GM03348 (cell line): ENCODE measurements at regions not wholly inside any gene's neighbourhood (a gene's known extent, or its start where the extent isn't known, plus 50 kb on each side); places are given as distances from the start of the nearest gene placed in this dataset.
A peak's percentile ranks its signal among the peaks of the same experiment; 100 is the strongest.

Source experiments
- DNase-seq: peaks from one replicate; pipeline ENCODE4 v3.0.0; 2012; ENCODE audit warnings: low spot score

DNA sequence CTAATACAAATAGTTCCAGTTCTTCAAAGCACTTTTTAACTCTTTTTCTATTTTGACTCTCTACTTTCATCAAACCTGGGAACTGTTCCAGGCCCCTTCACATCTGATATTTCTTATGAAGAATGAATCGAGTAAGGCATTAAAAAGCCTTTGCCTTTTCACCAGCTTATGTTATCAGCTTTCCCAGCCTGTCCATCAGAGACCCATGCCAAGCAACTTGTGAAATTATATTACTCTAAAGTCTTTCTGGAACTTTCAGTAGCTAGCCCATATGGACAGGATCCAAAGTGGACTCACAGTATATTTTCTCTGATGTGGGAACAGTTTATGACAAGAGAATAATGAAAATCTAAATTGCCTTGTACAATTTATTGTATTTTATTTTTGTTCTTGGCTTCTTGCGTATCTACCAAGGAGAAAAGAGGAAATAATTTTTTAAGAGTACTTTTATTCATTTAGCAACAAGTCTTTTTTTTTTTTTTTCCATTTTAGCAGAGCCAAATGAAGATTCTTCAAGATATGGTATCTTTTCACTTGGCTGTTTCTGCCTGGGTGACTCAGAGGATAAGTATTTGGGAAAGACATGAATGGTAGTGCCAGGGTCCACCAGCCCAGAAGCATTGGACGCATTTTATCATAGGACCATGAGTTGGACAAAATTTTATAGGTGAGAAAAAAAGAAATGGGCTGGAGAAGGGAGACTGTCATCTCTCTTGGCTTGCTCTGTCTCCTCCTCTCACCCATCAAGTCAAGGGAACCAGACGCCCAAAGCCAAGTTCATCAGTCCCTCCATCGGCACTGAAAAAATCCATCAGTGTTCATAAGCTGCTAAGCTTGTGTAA lies 195.8 kb upstream of the NEBL start:
- DNase-seq, result no peak

DNA sequence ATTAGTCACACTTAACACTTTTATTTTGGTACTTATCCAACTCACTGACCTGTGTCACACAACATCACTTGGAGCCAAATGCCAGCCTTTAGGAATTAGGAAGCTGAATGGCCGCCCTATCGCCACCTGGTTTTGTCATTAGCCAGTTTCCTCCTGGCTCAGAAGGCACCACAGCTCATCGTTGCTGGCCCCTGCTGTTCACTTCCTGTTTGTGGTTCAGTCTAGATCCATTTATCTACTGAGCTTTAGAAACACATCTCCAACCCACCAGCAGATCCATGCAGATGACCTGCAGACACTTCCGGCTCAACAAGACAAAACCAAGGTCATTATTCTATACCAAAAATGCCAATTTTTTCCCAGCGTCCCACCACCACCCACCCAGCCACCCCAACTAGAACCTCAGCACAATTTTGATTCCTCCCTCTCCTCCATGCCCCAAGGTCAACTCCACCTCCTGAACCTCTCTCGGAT lies 193.5 kb upstream of the NEBL start:
- no peak for DNase-seq

DNA sequence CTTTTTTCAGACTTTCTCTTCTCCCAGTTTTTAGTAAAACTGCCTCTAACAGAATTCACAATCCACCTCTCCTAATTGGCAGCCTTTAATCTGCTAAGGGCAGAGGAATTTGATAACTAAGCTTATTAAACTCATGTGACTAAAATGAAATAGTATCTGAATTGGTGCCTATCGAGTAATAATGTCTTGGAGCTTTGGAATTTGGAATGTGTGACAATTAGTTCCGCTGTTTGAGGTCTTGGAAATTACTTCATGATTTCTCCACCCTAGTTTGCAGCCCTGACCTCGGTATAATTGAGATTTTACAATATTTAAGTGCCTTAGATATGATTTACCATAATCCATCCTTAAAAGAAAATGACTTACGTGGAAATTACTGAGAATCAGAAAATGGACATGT lies 190.4 kb upstream of the NEBL start:
- DNase-seq, result no peak

- DNase-seq, result no peak
Observed at GRCh38 chr10:21084700-21085099, 187.6 kb upstream of the NEBL start.

GRCh38 chr10:21083861-21084260 lies 186.8 kb upstream of the NEBL start:
- DNase-seq, result no peak

DNA sequence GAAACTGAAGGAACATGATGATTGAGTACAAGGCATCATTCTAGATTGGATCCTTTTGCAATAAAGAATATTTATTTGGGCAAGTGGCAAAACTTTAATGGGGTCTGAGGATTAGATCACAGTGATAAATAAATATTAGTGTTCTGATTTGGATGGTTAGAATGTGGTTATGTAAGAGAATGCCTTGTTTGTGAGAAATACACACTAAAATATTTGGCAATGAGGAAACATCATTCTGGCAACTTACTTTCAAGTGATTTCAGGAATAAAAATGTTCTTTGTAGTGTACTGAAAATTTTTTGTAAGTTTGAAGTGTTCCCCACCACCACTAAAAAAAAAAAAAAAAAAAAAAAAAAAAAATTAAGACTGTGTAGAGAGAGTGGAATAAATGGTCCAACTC lies 185.1 kb upstream of the NEBL start:
- no peak for DNase-seq

DNA sequence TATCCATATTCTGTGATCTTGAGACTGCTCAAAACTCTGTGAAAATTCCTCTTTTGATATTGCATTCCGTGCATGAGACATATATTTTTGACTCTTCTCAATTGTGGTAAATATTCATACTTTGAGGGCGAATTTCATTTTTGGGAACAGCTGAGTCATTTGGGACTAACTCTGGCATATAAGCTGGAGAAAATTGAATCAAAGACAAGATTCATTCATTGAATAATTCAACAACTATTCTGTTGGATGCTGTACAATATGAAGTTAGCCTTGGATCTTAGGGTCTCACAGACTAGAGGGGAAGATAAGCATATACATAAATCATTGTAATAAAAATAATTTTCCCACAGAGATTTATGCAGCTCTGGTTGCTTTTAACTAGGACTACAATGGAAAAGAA lies 183.2 kb upstream of the NEBL start:
- no peak for DNase-seq

GRCh38 chr10:21079330-21079658 lies 182.2 kb upstream of the NEBL start:
- DNase-seq, result no peak

DNA sequence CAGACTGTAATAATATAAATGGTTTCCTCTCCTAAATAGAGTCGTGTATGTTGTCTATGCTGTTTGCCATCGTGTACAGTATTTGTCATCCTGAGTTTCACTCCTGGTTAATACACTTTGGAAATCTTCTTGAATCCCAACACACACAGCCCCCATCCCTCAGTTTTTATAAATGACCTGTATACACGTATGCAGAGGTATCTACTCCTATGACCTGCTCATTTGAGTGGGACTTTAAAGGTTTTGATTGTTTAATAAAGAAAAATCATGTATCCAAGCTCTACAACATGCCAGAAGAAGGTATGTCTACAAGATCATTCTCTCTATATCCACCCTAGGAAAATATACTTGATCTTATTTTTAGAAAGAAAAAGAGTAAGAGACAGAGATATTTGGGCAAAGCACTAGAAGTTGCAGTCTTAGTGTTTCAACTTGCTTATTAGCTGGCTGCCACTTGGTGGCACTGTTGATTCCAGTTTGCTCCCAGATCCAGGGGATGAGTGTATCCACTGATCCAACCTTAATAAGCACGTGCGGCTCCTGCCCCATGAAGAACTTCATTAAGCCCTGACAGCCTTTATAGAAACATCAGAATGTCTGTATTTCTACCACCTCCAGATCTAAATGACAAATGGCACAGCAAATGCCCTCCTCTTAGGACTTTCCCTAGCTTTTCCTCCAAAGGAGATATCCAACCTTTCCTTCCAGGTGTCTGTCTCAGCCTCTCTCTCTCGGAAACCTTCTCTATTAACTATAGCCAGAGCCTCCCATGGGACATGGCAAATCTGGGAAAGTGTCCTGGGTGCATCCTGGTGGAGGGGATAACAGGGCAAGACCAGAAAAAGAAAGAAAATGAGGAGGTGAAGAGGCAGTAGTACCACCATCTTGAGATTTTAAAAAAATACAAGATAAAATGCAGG lies 181.6 kb upstream of the NEBL start:
- DNase-seq, result peak; percentile 75

DNA sequence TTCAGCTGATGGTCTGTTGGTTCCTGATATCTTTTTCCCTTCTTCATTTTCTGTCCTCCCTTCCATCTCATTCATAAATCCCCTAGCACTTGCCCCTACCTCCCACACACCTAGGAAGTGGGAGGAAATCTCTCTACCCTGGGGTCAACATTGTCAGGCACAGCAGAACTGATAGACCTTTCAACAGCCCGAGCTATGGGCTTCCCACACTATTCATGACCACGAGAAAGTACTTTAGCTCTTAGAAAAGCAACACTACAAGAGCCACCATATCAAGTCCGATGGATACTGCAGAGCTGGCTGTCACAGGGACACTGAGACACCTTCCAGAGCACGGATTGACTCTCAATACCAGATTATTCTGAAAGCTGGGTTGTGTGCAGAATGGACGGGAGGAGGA lies 180.6 kb upstream of the NEBL start:
- no peak for DNase-seq

DNA sequence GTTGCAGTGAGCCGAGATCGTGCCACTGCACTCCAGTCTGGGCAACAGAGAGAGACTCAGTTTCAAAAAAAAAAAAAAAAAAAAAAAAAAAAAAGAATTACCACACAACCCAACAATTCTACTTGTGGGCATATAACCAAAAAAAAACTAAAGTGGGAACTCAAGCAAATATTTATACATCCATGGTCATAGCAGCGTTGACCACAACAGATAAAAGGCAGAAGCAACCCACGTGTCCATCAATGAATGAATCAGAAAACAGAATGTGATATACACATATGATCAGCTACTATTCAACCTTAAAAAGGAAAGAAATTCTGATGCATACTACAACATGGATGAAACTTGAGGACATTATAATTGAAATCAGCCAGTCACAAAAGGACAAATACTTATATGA lies 179.3 kb upstream of the NEBL start:
- DNase-seq, result no peak

GRCh38 chr10:21075880-21076279 lies 178.8 kb upstream of the NEBL start:
- no peak for DNase-seq

- DNase-seq, result no peak
Observed at GRCh38 chr10:21071001-21071673, 174.0 kb upstream of the NEBL start.

DNA sequence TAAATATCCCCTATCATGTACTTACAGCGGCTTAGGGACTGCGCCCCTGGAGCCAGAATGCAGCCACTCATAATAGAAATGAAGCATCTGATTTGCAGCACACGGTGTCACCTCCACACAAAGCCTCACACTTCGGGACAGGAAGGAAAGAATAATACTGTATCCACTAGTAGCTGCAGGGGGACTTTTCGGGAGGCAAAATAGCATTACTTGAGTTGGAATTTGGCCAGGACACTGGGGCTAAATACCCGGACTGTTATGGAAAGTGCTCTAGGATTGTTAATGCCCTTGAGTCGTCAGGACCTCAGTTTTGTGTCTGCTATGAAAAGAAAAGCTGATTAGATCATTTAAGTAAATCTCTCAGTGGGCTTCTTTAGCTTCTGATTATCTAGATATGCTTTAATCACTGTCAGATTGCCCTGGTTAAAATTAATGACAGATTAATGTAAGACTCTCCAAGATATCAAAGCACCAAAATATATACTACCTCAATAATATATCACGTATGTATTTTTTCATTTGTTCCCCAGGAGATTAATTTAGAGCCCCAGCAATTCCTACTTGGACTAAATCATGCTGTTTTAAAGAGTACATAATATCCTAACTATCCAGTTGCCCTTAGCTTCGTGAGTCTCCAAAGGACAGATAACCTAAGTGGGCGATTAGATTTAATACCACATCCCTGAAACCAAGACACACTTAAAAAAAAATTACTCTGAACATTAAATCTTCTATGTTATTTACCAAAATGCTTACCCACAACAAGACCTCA lies 173.0 kb upstream of the NEBL start:
- DNase-seq, result no peak

DNA sequence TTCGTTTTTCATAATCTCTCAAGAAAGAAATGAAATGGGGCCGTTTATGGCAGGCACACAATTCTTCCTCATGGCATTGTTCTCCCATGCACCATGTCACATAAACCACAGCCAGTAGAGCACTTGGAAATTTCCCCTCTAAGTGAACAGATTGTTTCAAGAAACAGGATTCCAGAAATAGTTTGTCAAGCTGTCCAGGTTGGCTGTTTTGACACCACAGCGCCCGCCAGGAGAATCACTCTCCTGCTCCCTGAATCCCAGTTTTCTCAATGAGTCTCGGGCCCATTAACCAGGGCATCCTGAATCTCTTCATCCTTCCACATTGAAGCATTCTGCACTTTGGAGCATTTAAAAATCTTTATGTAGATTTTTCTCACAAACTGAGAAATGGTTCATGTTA lies 172.2 kb upstream of the NEBL start:
- no peak for DNase-seq

DNA sequence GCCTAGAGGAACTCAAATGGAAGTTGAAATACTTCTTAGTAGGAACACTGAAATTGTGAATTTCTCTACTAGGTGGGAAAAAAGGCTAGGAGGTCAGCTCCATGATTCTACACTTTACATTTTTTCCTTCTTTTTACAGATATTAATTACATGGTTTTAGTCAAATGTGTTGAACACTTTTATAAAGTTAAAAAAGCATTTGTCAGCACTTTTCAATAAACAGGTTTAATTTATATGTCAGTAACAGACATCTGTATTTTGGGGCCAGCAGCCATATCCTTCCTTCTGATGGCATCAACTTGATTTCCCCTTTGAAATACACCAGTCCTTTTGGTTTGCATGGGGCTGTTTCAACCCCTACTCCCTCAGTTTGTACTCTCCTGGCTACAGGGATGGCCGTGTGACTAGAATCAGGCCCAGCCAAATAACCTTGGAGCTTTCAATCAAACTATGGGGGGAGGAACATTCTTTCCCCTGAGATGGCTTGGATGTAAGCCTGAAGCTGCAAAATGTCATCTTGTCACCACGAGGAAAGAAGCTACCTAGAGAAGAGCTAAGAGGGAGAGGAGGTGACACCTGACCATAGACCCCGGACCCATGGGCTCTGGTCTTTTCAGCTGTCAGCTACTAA lies 171.0 kb upstream of the NEBL start:
- DNase-seq, result no peak

- DNase-seq, result no peak
Observed at GRCh38 chr10:21065621-21066248, 168.6 kb upstream of the NEBL start.

DNA sequence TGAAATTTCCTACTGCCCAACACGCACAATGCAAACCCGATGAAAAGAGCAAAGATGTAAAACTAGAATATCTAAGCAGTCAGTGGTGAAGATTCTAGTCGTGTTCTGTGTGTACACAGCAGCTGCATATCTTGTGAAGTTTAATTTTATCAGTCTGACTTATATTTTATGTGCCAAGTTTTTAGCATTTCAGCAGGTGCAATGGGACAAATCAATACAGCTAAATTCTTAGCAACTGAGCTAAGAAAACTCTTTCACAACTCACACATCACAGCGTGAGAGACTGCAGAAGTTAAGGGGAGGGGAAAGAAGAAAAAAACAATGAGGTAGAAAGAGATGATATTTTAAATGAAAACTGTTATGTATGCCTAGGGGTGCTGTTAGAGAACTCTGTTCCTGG lies 164.9 kb upstream of the NEBL start:
- DNase-seq, result no peak

- no peak for DNase-seq
Observed at GRCh38 chr10:21061184-21061583, 164.1 kb upstream of the NEBL start.

DNA sequence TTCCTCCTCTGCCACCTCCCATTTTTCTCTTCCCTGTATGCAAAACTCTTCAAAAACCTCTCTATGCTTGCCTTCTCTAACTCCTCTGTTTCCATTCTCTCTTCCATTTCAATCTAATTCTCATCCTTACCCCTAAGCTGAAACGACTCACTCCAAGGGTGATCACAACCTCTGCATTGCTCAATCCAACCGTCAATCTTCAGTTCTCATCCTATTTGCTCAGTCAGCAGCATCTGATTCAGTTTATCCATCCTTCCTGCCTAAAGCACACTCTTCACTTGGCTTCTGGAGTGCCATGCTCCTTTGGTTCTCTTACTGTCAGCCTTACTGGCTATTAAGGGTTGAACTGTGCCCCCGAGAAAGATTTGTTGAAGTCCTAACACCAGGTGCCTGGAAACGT lies 163.5 kb upstream of the NEBL start:
- no peak for DNase-seq

DNA sequence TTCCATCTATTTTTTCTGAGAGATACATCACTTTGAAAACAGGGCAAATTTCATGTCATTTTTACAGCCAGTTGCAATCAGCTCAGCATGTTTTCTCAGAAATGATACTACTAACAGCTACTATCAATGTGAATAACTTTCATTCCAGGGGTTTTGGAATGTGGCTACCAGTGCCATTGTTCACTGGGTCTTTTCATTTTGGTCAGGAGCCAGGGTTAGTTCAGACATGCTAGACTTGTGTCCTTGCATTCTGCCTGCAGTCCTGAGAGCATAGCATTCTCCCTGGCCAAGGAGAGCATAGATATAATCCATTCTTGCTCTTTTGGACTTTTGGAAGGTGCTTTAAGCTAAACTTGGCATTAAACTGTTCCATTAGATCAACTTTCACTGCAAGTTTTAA lies 160.9 kb upstream of the NEBL start:
- DNase-seq, result no peak
